H1 (cell line): ENCODE measurements at regions not wholly inside any gene's neighbourhood (a gene's known extent, or its start where the extent isn't known, plus 50 kb on each side); places are given as distances from the start of the nearest gene placed in this dataset.

Source experiments
- ASH2L ChIP-seq: fragments of 200-600, 300-600 bp; sonication (generic); IDR thresholded peaks from one replicate; pipeline ENCODE4 v1.7.1; 2017; ENCODE audit warnings: low read length
- BACH1 ChIP-seq: IDR thresholded peaks from 2 replicates; pipeline ENCODE4 v1.6.1; 2012; ENCODE audit warnings: low read length, improper control_type of control experiment
- BCL11A ChIP-seq, 2 experiments: IDR thresholded peaks; one replicate each; pipeline ENCODE4 v1.6.1; 2011; ENCODE audit warnings: low read depth in 2 of 2, low read length in 2 of 2, mild to moderate bottlenecking in 2 of 2
- BRCA1 ChIP-seq: IDR thresholded peaks from 2 replicates; pipeline ENCODE4 v1.6.1; 2012; ENCODE audit warnings: low read depth, low read length, improper control_type of control experiment
- E2F6 ChIP-seq: IDR thresholded peaks from 2 replicates; pipeline ENCODE4 v1.6.1; 2012; ENCODE audit warnings: inconsistent platforms
- NANOG ChIP-seq: IDR thresholded peaks from 2 replicates; pipeline ENCODE4 v1.6.1; 2011; ENCODE audit warnings: low read length, low read depth, mild to moderate bottlenecking, inconsistent platforms; ENCODE audit not compliant: insufficient read depth, poor library complexity, severe bottlenecking
- SP2 ChIP-seq: IDR thresholded peaks from 2 replicates; pipeline ENCODE4 v1.6.1; 2012; ENCODE audit warnings: mild to moderate bottlenecking, low read length, inconsistent platforms
- TEAD4 ChIP-seq: IDR thresholded peaks from 2 replicates; pipeline ENCODE4 v1.6.1; 2012; ENCODE audit warnings: low read depth, low read length, inconsistent platforms, mixed read lengths

- no peak for TF ChIP-seq E2F6
- no peak for TF ChIP-seq TEAD4
- TF ChIP-seq BACH1, result no peak
- TF ChIP-seq BCL11A (IDR thresholded peaks at IDR 0.05; ENCODE audit: low read depth in 2 of 2, low read length in 2 of 2), result no peak
- no peak for TF ChIP-seq NANOG
- no peak for TF ChIP-seq ASH2L
- no peak for TF ChIP-seq BRCA1
- TF ChIP-seq SP2, result no peak
Observed at GRCh38 chr7:25841575-25841974, 310.4 kb upstream of the NFE2L3 start (continued).
